ENCODE measurements at regions not wholly inside any gene's neighbourhood (a gene's known extent, or its start where the extent isn't known, plus 50 kb on each side); places are given as distances from the start of the nearest gene placed in this dataset.

GRCh38 chrX:39689376-39690104 is 408.2 kb downstream of the BCOR start:
- peak overlapping the region; percentile 64 for H3K4me2 ChIP-seq (ENCODE audit: low read length)
- peaks cover 5 to 10% of the 10 kb centered on the region in 2 experiments; a peak in 2 of 4 replicates for H3K4me1 ChIP-seq (ENCODE audit: control insufficient read depth in 1 of 2, insufficient read depth in 2 of 2, low read length in 2 of 2)
- H3K9ac ChIP-seq (ENCODE audit: low read length): peak overlapping the region; percentile 23
- H3K27me3 ChIP-seq (ENCODE audit: insufficient read depth, low read length): no peaks in the 10 kb centered on the region
- TF ChIP-seq EGR1 (IDR thresholded peaks at IDR 0.05; ENCODE audit: low read depth) (0 out of 2 replicates have a peak, but pooled peaks have one; percentile 11), SP1 (IDR thresholded peaks at IDR 0.05; ENCODE audit: low read depth) (no peak)
- intact Hi-C loops (cut with micrococcal nuclease): no loop called here
- H3K27ac ChIP-seq (ENCODE audit: low read depth, low read length): no peak overlapping the region
- H3K4me3 ChIP-seq (replicated peaks in 1 of 2; ENCODE audit: low read depth in 1 of 2, low read length in 2 of 2): peak overlapping the region; percentile 19 to 44; a peak in 3 of 4 replicates
- DNase-seq (ENCODE audit: low read depth, low spot score): no peak
- CTCF ChIA-PET: no interaction called here
- H4K20me1 ChIP-seq (ENCODE audit: insufficient read depth): no peaks in the 10 kb centered on the region
- H3K79me2 ChIP-seq (ENCODE audit: insufficient read depth, low read length): no peaks in the 10 kb centered on the region
- H3K9me3 ChIP-seq (ENCODE audit: control insufficient read depth in 1 of 2, insufficient read depth in 1 of 2, low read depth in 1 of 2, low read length in 2 of 2): no peaks in the 10 kb centered on the region
- no peaks in the 10 kb centered on the region for H3K9me2 ChIP-seq (ENCODE audit: insufficient read depth)
- no peak overlapping the region for H2AFZ ChIP-seq (ENCODE audit: low read depth, low read length, poor library complexity, severe bottlenecking)
- ATAC-seq: 0 out of 2 replicates have a peak, but pooled peaks have one; percentile 3
- H3K36me3 ChIP-seq (ENCODE audit: control insufficient read depth in 1 of 2, insufficient read depth in 2 of 2, low read length in 2 of 2): no peaks in the 10 kb centered on the region
- POLR2A ChIA-PET: no interaction called here
- no TSS peak for BruUV-seq (replicated peaks)
- RAD21 ChIA-PET (ENCODE audit: low non-redundant PET in 1 of 2, low total read pairs in 2 of 2, uncharacterized antibody in 2 of 2, unreplicated experiment in 2 of 2): no interaction called here

GRCh38 chrX:39690541-39691415 is 407.0 kb downstream of the BCOR start:
- Histone ChIP-seq H3K27me3 (ENCODE audit: insufficient read depth, low read length) (no peaks in the 10 kb centered on the region), H3K36me3 (ENCODE audit: control insufficient read depth in 1 of 2, insufficient read depth in 2 of 2, low read length in 2 of 2) (no peaks in the 10 kb centered on the region), H3K4me1 (ENCODE audit: control insufficient read depth in 1 of 2, insufficient read depth in 2 of 2, low read length in 2 of 2) (peaks cover 5 to 10% of the 10 kb centered on the region in 2 experiments; a peak in 2 of 4 replicates), H3K9me2 (ENCODE audit: insufficient read depth) (no peaks in the 10 kb centered on the region), H3K4me3 (replicated peaks in 1 of 2; ENCODE audit: low read depth in 1 of 2, low read length in 2 of 2) (no peak overlapping the region), H3K9ac (ENCODE audit: low read length) (no peak overlapping the region), H2AFZ (ENCODE audit: low read depth, low read length, poor library complexity, severe bottlenecking) (no peak overlapping the region), H4K20me1 (ENCODE audit: insufficient read depth) (no peaks in the 10 kb centered on the region), H3K9me3 (ENCODE audit: control insufficient read depth in 1 of 2, insufficient read depth in 1 of 2, low read depth in 1 of 2, low read length in 2 of 2) (no peaks in the 10 kb centered on the region), H3K79me2 (ENCODE audit: insufficient read depth, low read length) (no peaks in the 10 kb centered on the region), H3K4me2 (ENCODE audit: low read length) (no peak overlapping the region), H3K27ac (ENCODE audit: low read depth, low read length) (no peak overlapping the region)
- ATAC-seq (no peak), DNase-seq (ENCODE audit: low read depth, low spot score) (no peak)
- no TSS peak for BruUV-seq (replicated peaks)
- ChIA-PET POLR2A (no interaction called here), RAD21 (ENCODE audit: low non-redundant PET in 1 of 2, low total read pairs in 2 of 2, uncharacterized antibody in 2 of 2, unreplicated experiment in 2 of 2) (no interaction called here), CTCF (no interaction called here)
- intact Hi-C loops (cut with micrococcal nuclease): no loop called here
- no peak for TF ChIP-seq TCF7L2 (IDR thresholded peaks at IDR 0.05; ENCODE audit: borderline replicate concordance, extremely low read depth, insufficient read depth, insufficient read length)
- no peak for TF ChIP-seq ZBTB33 (IDR thresholded peaks at IDR 0.05; ENCODE audit: extremely low read depth, insufficient replicate concordance, low read length)
- no peak for TF ChIP-seq ZFX (IDR thresholded peaks at IDR 0.05)
- TF ChIP-seq SRF (IDR thresholded peaks at IDR 0.05; ENCODE audit: low read depth): no peak
- no peak for TF ChIP-seq SIN3A (IDR thresholded peaks at IDR 0.05; ENCODE audit: low read depth)
- TF ChIP-seq SP1 (IDR thresholded peaks at IDR 0.05; ENCODE audit: low read depth): no peak
- no peak for TF ChIP-seq ATF3 (IDR thresholded peaks at IDR 0.05)
- TF ChIP-seq FOSL1 (IDR thresholded peaks at IDR 0.05; ENCODE audit: low read depth): no peak
- no peak for TF ChIP-seq REST (IDR thresholded peaks at IDR 0.05; ENCODE audit: low read depth)
- TF ChIP-seq POLR2A (IDR thresholded peaks at IDR 0.05; ENCODE audit: borderline replicate concordance, extremely low read depth, insufficient read depth, insufficient read length): no peak
- no peak for TF ChIP-seq CBX3 (IDR thresholded peaks at IDR 0.05; ENCODE audit: low read depth)

Data from HCT116 (cell line).